ENCODE measurements at regions not wholly inside any gene's neighbourhood (a gene's known extent, or its start where the extent isn't known, plus 50 kb on each side); places are given as distances from the start of the nearest gene placed in this dataset.

DNA sequence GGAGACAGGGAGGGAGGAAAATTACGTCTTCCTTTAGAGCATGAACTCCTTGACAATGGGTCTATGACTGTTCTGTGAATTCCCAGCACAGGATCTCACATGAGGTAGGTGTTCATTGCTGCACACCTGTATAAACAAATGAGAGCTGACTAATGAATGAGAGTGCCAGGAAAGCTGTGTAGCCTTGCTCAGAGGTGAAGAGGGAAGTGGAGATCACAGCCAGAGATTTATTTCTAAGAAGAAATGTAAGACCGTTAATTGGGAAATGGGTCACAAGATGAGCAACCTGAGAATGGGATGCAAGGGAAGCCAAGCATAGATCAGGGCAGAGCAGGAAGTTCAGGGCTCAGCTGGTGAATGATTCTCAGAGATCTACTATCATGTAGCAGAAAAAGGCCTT is 295.1 kb downstream of the CDK5RAP2 start:
- Histone ChIP-seq H3K4me3 (ENCODE audit: insufficient read depth in 1 of 2, low read depth in 1 of 2, low read length in 2 of 2) (no peak overlapping the region), H3K9ac (ENCODE audit: low read length) (no peak overlapping the region), H3K9me3 (ENCODE audit: control insufficient read depth, low read length) (no peaks in the 10 kb centered on the region), H3K14ac (ENCODE audit: low read length in 2 of 2) (no peak overlapping the region), H2BK120ac (ENCODE audit: low read depth, low read length) (no peak overlapping the region), H2AK5ac (ENCODE audit: low read length, severe bottlenecking) (no peak overlapping the region), H3K79me1 (replicated peaks; ENCODE audit: low read length, poor library complexity, severe bottlenecking) (no peaks in the 10 kb centered on the region), H4K91ac (ENCODE audit: low read length) (no peak overlapping the region), H2BK15ac (ENCODE audit: low read depth, poor library complexity, severe bottlenecking) (no peak overlapping the region), H3K4ac (ENCODE audit: low read depth in 1 of 2, low read length in 2 of 2) (no peak overlapping the region), H3K4me2 (ENCODE audit: low read length, poor library complexity, severe bottlenecking) (no peak overlapping the region), H2AFZ (ENCODE audit: low read depth, low read length) (no peak overlapping the region), H3K23ac (ENCODE audit: low read length in 2 of 2) (no peak overlapping the region), H3K18ac (ENCODE audit: low read depth in 1 of 2, low read length in 2 of 2) (no peak overlapping the region), H2BK5ac (ENCODE audit: low read depth, low read length, poor library complexity, severe bottlenecking) (no peak overlapping the region), H3K27me3 (ENCODE audit: control insufficient read depth in 1 of 2, insufficient read depth in 1 of 2, low read length in 2 of 2) (no peaks in the 10 kb centered on the region), H4K8ac (ENCODE audit: low read length) (no peak overlapping the region), H2BK12ac (ENCODE audit: low read length in 2 of 2) (no peak overlapping the region), H3K4me1 (ENCODE audit: control insufficient read depth, insufficient read depth, low read depth, low read length) (no peaks in the 10 kb centered on the region), H3K36me3 (ENCODE audit: control insufficient read depth in 1 of 2, insufficient read depth in 2 of 2, low read depth in 1 of 2, low read length in 2 of 2) (no peaks in the 10 kb centered on the region), H3K27ac (ENCODE audit: low read length, poor library complexity, severe bottlenecking) (no peak overlapping the region)
- WGBS = 67% methylated on average over 2 of the region's 2 CpGs
- no peak for DNase-seq

DNA sequence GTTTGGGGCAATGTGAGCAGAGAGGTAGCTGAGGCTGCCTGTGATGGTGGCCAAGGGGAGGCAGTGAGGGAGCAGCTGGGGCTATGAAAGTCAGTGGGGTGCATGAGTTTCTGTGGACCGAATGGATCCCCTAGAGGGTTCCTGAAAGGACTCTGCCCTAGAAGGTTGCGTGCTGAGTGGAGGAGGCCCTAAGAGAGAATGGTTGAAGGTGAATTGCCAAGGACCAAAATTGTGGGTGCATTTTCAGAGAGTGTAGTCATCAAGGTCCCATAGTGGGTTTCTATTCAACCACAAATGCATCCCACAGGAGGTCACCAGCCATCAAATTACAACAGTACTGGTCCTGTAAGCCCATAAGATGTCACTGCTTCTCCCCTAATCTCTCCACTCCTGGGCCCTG is 298.3 kb downstream of the CDK5RAP2 start:
- Histone ChIP-seq H4K91ac (ENCODE audit: low read length) (no peak overlapping the region), H2BK12ac (ENCODE audit: low read length in 2 of 2) (no peak overlapping the region), H3K9ac (ENCODE audit: low read length) (no peak overlapping the region), H3K14ac (ENCODE audit: low read length in 2 of 2) (no peak overlapping the region), H2BK15ac (ENCODE audit: low read depth, poor library complexity, severe bottlenecking) (no peak overlapping the region), H2BK120ac (ENCODE audit: low read depth, low read length) (no peak overlapping the region), H3K27ac (ENCODE audit: low read length, poor library complexity, severe bottlenecking) (no peak overlapping the region), H3K4ac (ENCODE audit: low read depth in 1 of 2, low read length in 2 of 2) (no peak overlapping the region), H3K4me3 (ENCODE audit: insufficient read depth in 1 of 2, low read depth in 1 of 2, low read length in 2 of 2) (no peak overlapping the region), H3K18ac (ENCODE audit: low read depth in 1 of 2, low read length in 2 of 2) (no peak overlapping the region), H3K9me3 (ENCODE audit: control insufficient read depth, low read length) (peaks cover 5% of the 10 kb centered on the region), H3K79me1 (replicated peaks; ENCODE audit: low read length, poor library complexity, severe bottlenecking) (no peaks in the 10 kb centered on the region), H2BK5ac (ENCODE audit: low read depth, low read length, poor library complexity, severe bottlenecking) (no peak overlapping the region), H3K23ac (ENCODE audit: low read length in 2 of 2) (no peak overlapping the region), H3K36me3 (ENCODE audit: control insufficient read depth in 1 of 2, insufficient read depth in 2 of 2, low read depth in 1 of 2, low read length in 2 of 2) (no peaks in the 10 kb centered on the region), H2AK5ac (ENCODE audit: low read length, severe bottlenecking) (no peak overlapping the region), H3K4me2 (ENCODE audit: low read length, poor library complexity, severe bottlenecking) (no peak overlapping the region), H4K8ac (ENCODE audit: low read length) (no peak overlapping the region), H2AFZ (ENCODE audit: low read depth, low read length) (no peak overlapping the region), H3K4me1 (ENCODE audit: control insufficient read depth, insufficient read depth, low read depth, low read length) (no peaks in the 10 kb centered on the region), H3K27me3 (ENCODE audit: control insufficient read depth in 1 of 2, insufficient read depth in 1 of 2, low read length in 2 of 2) (no peaks in the 10 kb centered on the region)
- WGBS = 63% methylated on average over 2 of the region's 2 CpGs
- DNase-seq = no peak

DNA sequence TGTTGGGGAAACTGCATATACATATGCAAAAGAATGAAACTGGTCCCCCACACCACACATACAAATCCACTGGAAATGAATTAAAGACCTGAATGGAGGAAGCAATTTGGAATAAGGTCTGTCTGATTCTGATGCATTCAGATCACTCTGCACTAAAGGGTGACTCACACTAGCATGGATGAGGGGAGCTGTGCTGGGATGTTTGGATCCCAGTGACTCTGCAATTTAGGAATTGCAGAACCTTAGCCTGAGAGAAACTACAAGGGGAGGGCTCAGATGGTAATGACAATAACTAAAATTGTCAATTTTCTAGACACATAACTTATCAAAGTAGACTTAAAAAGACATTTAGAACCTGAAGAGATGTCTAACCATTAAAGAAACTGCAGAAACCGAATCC is 312.0 kb downstream of the CDK5RAP2 start:
- Histone ChIP-seq H3K79me1 (replicated peaks; ENCODE audit: low read length, poor library complexity, severe bottlenecking) (no peaks in the 10 kb centered on the region), H3K36me3 (ENCODE audit: control insufficient read depth in 1 of 2, insufficient read depth in 2 of 2, low read depth in 1 of 2, low read length in 2 of 2) (no peaks in the 10 kb centered on the region), H3K4ac (ENCODE audit: low read depth in 1 of 2, low read length in 2 of 2) (no peak overlapping the region), H3K18ac (ENCODE audit: low read depth in 1 of 2, low read length in 2 of 2) (no peak overlapping the region), H3K9me3 (ENCODE audit: control insufficient read depth, low read length) (no peaks in the 10 kb centered on the region), H3K27ac (ENCODE audit: low read length, poor library complexity, severe bottlenecking) (no peak overlapping the region), H2AK5ac (ENCODE audit: low read length, severe bottlenecking) (no peak overlapping the region), H2BK5ac (ENCODE audit: low read depth, low read length, poor library complexity, severe bottlenecking) (no peak overlapping the region), H3K27me3 (ENCODE audit: control insufficient read depth in 1 of 2, insufficient read depth in 1 of 2, low read length in 2 of 2) (peaks cover 0 to 4% of the 10 kb centered on the region in 2 experiments), H2BK120ac (ENCODE audit: low read depth, low read length) (no peak overlapping the region), H3K4me3 (ENCODE audit: insufficient read depth in 1 of 2, low read depth in 1 of 2, low read length in 2 of 2) (no peak overlapping the region), H3K14ac (ENCODE audit: low read length in 2 of 2) (no peak overlapping the region), H2AFZ (ENCODE audit: low read depth, low read length) (no peak overlapping the region), H3K9ac (ENCODE audit: low read length) (no peak overlapping the region), H4K91ac (ENCODE audit: low read length) (no peak overlapping the region), H3K4me1 (ENCODE audit: control insufficient read depth, insufficient read depth, low read depth, low read length) (no peaks in the 10 kb centered on the region), H2BK12ac (ENCODE audit: low read length in 2 of 2) (no peak overlapping the region), H3K23ac (ENCODE audit: low read length in 2 of 2) (no peak overlapping the region), H3K4me2 (ENCODE audit: low read length, poor library complexity, severe bottlenecking) (no peak overlapping the region), H4K8ac (ENCODE audit: low read length) (no peak overlapping the region), H2BK15ac (ENCODE audit: low read depth, poor library complexity, severe bottlenecking) (no peak overlapping the region)
- 80% methylated on average over 1 of the region's 1 CpG for WGBS
- no peak for DNase-seq

DNA sequence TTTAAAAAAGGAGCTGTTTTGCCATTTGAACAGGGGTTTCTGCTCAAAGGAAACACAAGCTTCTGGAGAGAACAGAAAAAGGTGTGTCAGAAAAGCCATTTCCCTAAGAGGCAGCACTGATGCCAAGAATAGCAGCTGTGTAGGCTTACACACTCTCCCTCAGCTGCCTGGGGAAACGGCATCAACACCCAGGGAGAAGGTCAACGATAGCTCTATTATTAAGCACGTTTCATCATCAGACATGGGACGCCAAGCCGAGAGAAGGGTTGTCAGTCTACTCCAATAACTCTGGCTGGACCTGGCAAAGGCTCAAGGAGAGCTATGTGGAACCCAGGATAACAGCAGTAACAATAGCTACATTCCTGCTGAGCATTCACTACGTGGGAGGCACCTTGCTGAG is 314.2 kb downstream of the CDK5RAP2 start:
- H3K36me3 ChIP-seq (ENCODE audit: control insufficient read depth in 1 of 2, insufficient read depth in 2 of 2, low read depth in 1 of 2, low read length in 2 of 2) = no peaks in the 10 kb centered on the region
- 65% methylated on average over 6 of the region's 6 CpGs for WGBS
- no peak overlapping the region for H4K91ac ChIP-seq (ENCODE audit: low read length)
- H3K14ac ChIP-seq (ENCODE audit: low read length in 2 of 2) = no peak overlapping the region
- H3K79me1 ChIP-seq (replicated peaks; ENCODE audit: low read length, poor library complexity, severe bottlenecking) = no peaks in the 10 kb centered on the region
- H2BK15ac ChIP-seq (ENCODE audit: low read depth, poor library complexity, severe bottlenecking) = no peak overlapping the region
- H3K4me2 ChIP-seq (ENCODE audit: low read length, poor library complexity, severe bottlenecking) = no peak overlapping the region
- no peak overlapping the region for H3K18ac ChIP-seq (ENCODE audit: low read depth in 1 of 2, low read length in 2 of 2)
- no peak for DNase-seq
- H3K4ac ChIP-seq (ENCODE audit: low read depth in 1 of 2, low read length in 2 of 2) = no peak overlapping the region
- no peak overlapping the region for H3K9ac ChIP-seq (ENCODE audit: low read length)
- H2BK12ac ChIP-seq (ENCODE audit: low read length in 2 of 2) = no peak overlapping the region
- no peak overlapping the region for H2BK5ac ChIP-seq (ENCODE audit: low read depth, low read length, poor library complexity, severe bottlenecking)
- no peak overlapping the region for H3K4me3 ChIP-seq (ENCODE audit: insufficient read depth in 1 of 2, low read depth in 1 of 2, low read length in 2 of 2)
- no peaks in the 10 kb centered on the region for H3K9me3 ChIP-seq (ENCODE audit: control insufficient read depth, low read length)
- H3K23ac ChIP-seq (ENCODE audit: low read length in 2 of 2) = no peak overlapping the region
- peaks cover 0 to 7% of the 10 kb centered on the region in 2 experiments for H3K27me3 ChIP-seq (ENCODE audit: control insufficient read depth in 1 of 2, insufficient read depth in 1 of 2, low read length in 2 of 2)
- H4K8ac ChIP-seq (ENCODE audit: low read length) = no peak overlapping the region
- H3K4me1 ChIP-seq (ENCODE audit: control insufficient read depth, insufficient read depth, low read depth, low read length) = no peaks in the 10 kb centered on the region
- H2AK5ac ChIP-seq (ENCODE audit: low read length, severe bottlenecking) = no peak overlapping the region
- H2AFZ ChIP-seq (ENCODE audit: low read depth, low read length) = no peak overlapping the region
- H2BK120ac ChIP-seq (ENCODE audit: low read depth, low read length) = no peak overlapping the region
- H3K27ac ChIP-seq (ENCODE audit: low read length, poor library complexity, severe bottlenecking) = no peak overlapping the region

Measured in mesenchymal stem cell (in vitro differentiated cells and primary cell).